Mononuclear cell (primary cell): ENCODE measurements at regions not wholly inside any gene's neighbourhood (a gene's known extent, or its start where the extent isn't known, plus 50 kb on each side); places are given as distances from the start of the nearest gene placed in this dataset.
"Not testable (repeated sequence)": the region's sequence is repeated elsewhere in the genome, so short reads cannot be mapped to it uniquely, and the experiment has no call there.

Source experiments
- H3K27me3 ChIP-seq: 2 replicates; pipeline ENCODE4 v1.6.0; 2011; ENCODE audit warnings: low read length, control low read depth; ENCODE audit not compliant: insufficient read depth
- H3K4me1 ChIP-seq: 2 replicates; pipeline ENCODE4 v1.5.1; 2011; ENCODE audit warnings: mild to moderate bottlenecking, low read length, control low read depth; ENCODE audit not compliant: insufficient read depth
- H3K4me3 ChIP-seq: 2 replicates; pipeline ENCODE4 v1.5.1; 2011; ENCODE audit warnings: mild to moderate bottlenecking, low read length, moderate library complexity
- H3K9me3 ChIP-seq: 2 replicates; pipeline ENCODE4 v1.5.1; 2011; ENCODE audit warnings: low read depth, mild to moderate bottlenecking, control low read depth, low read length

- H3K4me1 ChIP-seq = no peaks in the 10 kb centered on the region
- H3K27me3 ChIP-seq = no peaks in the 10 kb centered on the region
- H3K4me3 ChIP-seq = no peak overlapping the region
- no peaks in the 10 kb centered on the region for H3K9me3 ChIP-seq
These were observed 387.3 kb downstream of the HINT1 start for GRCh38 chr5:130777794-130778193.

GRCh38 chr5:130773813-130774212 lies 391.2 kb downstream of the HINT1 start:
- Histone ChIP-seq H3K27me3 (no peaks in the 10 kb centered on the region), H3K9me3 (no peaks in the 10 kb centered on the region), H3K4me1 (no peaks in the 10 kb centered on the region), H3K4me3 (no peak overlapping the region)

GRCh38 chr5:130762031-130762430 lies 403.0 kb downstream of the HINT1 start:
- no peaks in the 10 kb centered on the region for H3K9me3 ChIP-seq
- peaks cover 24% of the 10 kb centered on the region for H3K4me1 ChIP-seq
- H3K4me3 ChIP-seq = no peak overlapping the region
- no peaks in the 10 kb centered on the region for H3K27me3 ChIP-seq

- Histone ChIP-seq H3K9me3 (no peaks in the 10 kb centered on the region), H3K4me3 (no peak overlapping the region), H3K27me3 (no peaks in the 10 kb centered on the region), H3K4me1 (peaks cover 15% of the 10 kb centered on the region)
These were observed 406.0 kb downstream of the HINT1 start for GRCh38 chr5:130759061-130759460.

- H3K27me3 ChIP-seq = peaks cover 2% of the 10 kb centered on the region
- H3K4me3 ChIP-seq = no peak overlapping the region
- H3K4me1 ChIP-seq = no peaks in the 10 kb centered on the region
- H3K9me3 ChIP-seq = no peaks in the 10 kb centered on the region
These were observed 417.5 kb downstream of the HINT1 start for GRCh38 chr5:130747556-130747955.

- H3K9me3 ChIP-seq, H3K27me3 ChIP-seq, H3K4me3 ChIP-seq, H3K4me1 ChIP-seq: not testable (repeated sequence)
These were observed 418.4 kb downstream of the HINT1 start for GRCh38 chr5:130746641-130747040.

- Histone ChIP-seq H3K27me3 (no peaks in the 10 kb centered on the region), H3K4me3 (no peak overlapping the region), H3K4me1 (no peaks in the 10 kb centered on the region), H3K9me3 (peaks cover 10% of the 10 kb centered on the region)
These were observed 422.0 kb downstream of the HINT1 start for GRCh38 chr5:130743092-130743491.

GRCh38 chr5:130740047-130740569 lies 424.9 kb downstream of the HINT1 start:
- H3K27me3 ChIP-seq = no peaks in the 10 kb centered on the region
- H3K4me3 ChIP-seq = no peak overlapping the region
- H3K4me1 ChIP-seq = no peaks in the 10 kb centered on the region
- peaks cover 10% of the 10 kb centered on the region for H3K9me3 ChIP-seq

GRCh38 chr5:130731839-130732238 lies 433.2 kb downstream of the HINT1 start:
- no peak overlapping the region for H3K4me3 ChIP-seq
- peaks cover 8% of the 10 kb centered on the region for H3K9me3 ChIP-seq
- H3K27me3 ChIP-seq = no peaks in the 10 kb centered on the region
- H3K4me1 ChIP-seq = no peaks in the 10 kb centered on the region

GRCh38 chr5:130729541-130729940 lies 435.5 kb downstream of the HINT1 start:
- Histone ChIP-seq H3K4me3 (no peak overlapping the region), H3K4me1 (no peaks in the 10 kb centered on the region), H3K9me3 (peaks cover 8% of the 10 kb centered on the region)

GRCh38 chr5:130727830-130728229 lies 437.2 kb downstream of the HINT1 start:
- H3K9me3 ChIP-seq = peaks cover 8% of the 10 kb centered on the region
- no peak overlapping the region for H3K4me3 ChIP-seq
- no peaks in the 10 kb centered on the region for H3K4me1 ChIP-seq
- H3K27me3 ChIP-seq = no peaks in the 10 kb centered on the region

More at GRCh38 chr5:130729541-130729940, 435.5 kb downstream of the HINT1 start:
- H3K27me3 ChIP-seq = no peaks in the 10 kb centered on the region

- H3K4me1 ChIP-seq = no peaks in the 10 kb centered on the region
- H3K4me3 ChIP-seq = no peak overlapping the region
- no peaks in the 10 kb centered on the region for H3K9me3 ChIP-seq
- H3K27me3 ChIP-seq = no peaks in the 10 kb centered on the region
These were observed 440.4 kb downstream of the HINT1 start for GRCh38 chr5:130724658-130725057.

- Histone ChIP-seq H3K4me3 (no peak overlapping the region), H3K27me3 (peaks cover 3% of the 10 kb centered on the region), H3K9me3 (no peaks in the 10 kb centered on the region), H3K4me1 (no peaks in the 10 kb centered on the region)
These were observed 444.7 kb downstream of the HINT1 start for GRCh38 chr5:130720355-130720754.

- H3K4me1 ChIP-seq = no peaks in the 10 kb centered on the region
- H3K4me3 ChIP-seq = no peak overlapping the region
- no peaks in the 10 kb centered on the region for H3K9me3 ChIP-seq
- peaks cover 3% of the 10 kb centered on the region for H3K27me3 ChIP-seq
These were observed 449.5 kb downstream of the HINT1 start for GRCh38 chr5:130715541-130715940.

- no peaks in the 10 kb centered on the region for H3K9me3 ChIP-seq
- H3K27me3 ChIP-seq = peaks cover 3% of the 10 kb centered on the region
- no peak overlapping the region for H3K4me3 ChIP-seq
- H3K4me1 ChIP-seq = no peaks in the 10 kb centered on the region
These were observed 450.9 kb downstream of the HINT1 start for GRCh38 chr5:130714200-130714599.

GRCh38 chr5:130712324-130712723 lies 452.7 kb downstream of the HINT1 start:
- Histone ChIP-seq H3K27me3 (no peaks in the 10 kb centered on the region), H3K4me1 (no peaks in the 10 kb centered on the region), H3K9me3 (no peaks in the 10 kb centered on the region), H3K4me3 (no peak overlapping the region)
